ENCODE measurements at regions not wholly inside any gene's neighbourhood (a gene's known extent, or its start where the extent isn't known, plus 50 kb on each side); places are given as distances from the start of the nearest gene placed in this dataset.

- TF ChIP-seq CTCF (conservative IDR thresholded peaks at IDR 0.05): no peak
- no peak for TF ChIP-seq EZH2 (IDR thresholded peaks at IDR 0.05; ENCODE audit: low read depth)
Measured at GRCh38 chr2:174683392-174683759, 80.9 kb downstream of the CHRNA1 start.

Data from PC-9 (cell line).